Mesendoderm (in vitro differentiated cells): ENCODE measurements at regions not wholly inside any gene's neighbourhood (a gene's known extent, or its start where the extent isn't known, plus 50 kb on each side); places are given as distances from the start of the nearest gene placed in this dataset.

Experiments used
- DNase-seq: peaks from one replicate; pipeline ENCODE4 v3.0.0; 2013
- H2AK5ac ChIP-seq: 2 replicates; pipeline ENCODE4 v1.6.1; 2013; ENCODE audit warnings: low read length, inconsistent platforms
- H2BK120ac ChIP-seq: 2 replicates; pipeline ENCODE4 v1.6.1; 2013; ENCODE audit warnings: low read depth, mild to moderate bottlenecking, low read length, moderate library complexity, mixed read lengths
- H2BK15ac ChIP-seq: replicated peaks from 2 replicates; pipeline ENCODE4 v1.6.1; 2013; ENCODE audit warnings: low read depth, mild to moderate bottlenecking, moderate library complexity
- H2BK5ac ChIP-seq: 2 replicates; pipeline ENCODE4 v1.6.1; 2013; ENCODE audit warnings: low read length, inconsistent platforms
- H3K18ac ChIP-seq: 2 replicates; pipeline ENCODE4 v1.6.1; 2013; ENCODE audit warnings: mild to moderate bottlenecking, low read length, mixed read lengths
- H3K23ac ChIP-seq: one replicate; pipeline ENCODE4 v1.6.1; 2013; ENCODE audit warnings: low read length
- H3K27ac ChIP-seq: 2 replicates; pipeline ENCODE4 v1.5.1; 2013; ENCODE audit warnings: low read depth, mild to moderate bottlenecking, inconsistent platforms, low read length, moderate library complexity
- H3K27me3 ChIP-seq: 2 replicates; pipeline ENCODE4 v1.6.1; 2013; ENCODE audit warnings: low read length, control low read depth, mild to moderate bottlenecking, inconsistent platforms; ENCODE audit not compliant: insufficient read depth, poor library complexity
- H3K36me3 ChIP-seq: 2 replicates; pipeline ENCODE4 v1.6.1; 2013; ENCODE audit warnings: low read length, inconsistent platforms; ENCODE audit not compliant: control insufficient read depth, insufficient read depth
- H3K4ac ChIP-seq: one replicate; pipeline ENCODE4 v1.6.1; 2013; ENCODE audit warnings: low read depth, mild to moderate bottlenecking, low read length, moderate library complexity
- H3K4me1 ChIP-seq: 2 replicates; pipeline ENCODE4 v1.6.1; 2013; ENCODE audit warnings: low read depth, low read length, inconsistent platforms; ENCODE audit not compliant: control insufficient read depth
- H3K4me2 ChIP-seq: 2 replicates; pipeline ENCODE4 v1.6.1; 2013; ENCODE audit warnings: low read length
- H3K4me3 ChIP-seq: 2 replicates; pipeline ENCODE4 v1.5.1; 2013; ENCODE audit warnings: mild to moderate bottlenecking, low read length
- H3K56ac ChIP-seq: one replicate; pipeline ENCODE4 v1.6.1; 2013; ENCODE audit warnings: low read length
- H3K79me1 ChIP-seq: 2 replicates; pipeline ENCODE4 v1.6.1; 2013; ENCODE audit warnings: low read length, inconsistent platforms
- H3K79me2 ChIP-seq: 2 replicates; pipeline ENCODE4 v1.6.1; 2013; ENCODE audit warnings: mild to moderate bottlenecking, low read length; ENCODE audit not compliant: control insufficient read depth, insufficient read depth
- H3K9ac ChIP-seq: 2 replicates; pipeline ENCODE4 v1.6.1; 2013; ENCODE audit warnings: low read length, inconsistent platforms
- H4K5ac ChIP-seq: one replicate; pipeline ENCODE4 v1.6.1; 2013; ENCODE audit warnings: low read length
- H4K8ac ChIP-seq: one replicate; pipeline ENCODE4 v1.6.1; 2013; ENCODE audit warnings: low read depth, mild to moderate bottlenecking, control low read depth, low read length, moderate library complexity
- WGBS: extraction: QIAGEN DNeasy Blood & Tissue Kit; methylation state at CpG from one replicate; pipeline ENCODE4 v1.1.7; 2013; ENCODE audit warnings: low lambda C conversion rate, missing lambda C conversion rate; ENCODE audit not compliant: insufficient coverage; ENCODE audit errors: extremely low coverage; 5-methylcytosine and 5-hydroxymethylcytosine counted together

DNA sequence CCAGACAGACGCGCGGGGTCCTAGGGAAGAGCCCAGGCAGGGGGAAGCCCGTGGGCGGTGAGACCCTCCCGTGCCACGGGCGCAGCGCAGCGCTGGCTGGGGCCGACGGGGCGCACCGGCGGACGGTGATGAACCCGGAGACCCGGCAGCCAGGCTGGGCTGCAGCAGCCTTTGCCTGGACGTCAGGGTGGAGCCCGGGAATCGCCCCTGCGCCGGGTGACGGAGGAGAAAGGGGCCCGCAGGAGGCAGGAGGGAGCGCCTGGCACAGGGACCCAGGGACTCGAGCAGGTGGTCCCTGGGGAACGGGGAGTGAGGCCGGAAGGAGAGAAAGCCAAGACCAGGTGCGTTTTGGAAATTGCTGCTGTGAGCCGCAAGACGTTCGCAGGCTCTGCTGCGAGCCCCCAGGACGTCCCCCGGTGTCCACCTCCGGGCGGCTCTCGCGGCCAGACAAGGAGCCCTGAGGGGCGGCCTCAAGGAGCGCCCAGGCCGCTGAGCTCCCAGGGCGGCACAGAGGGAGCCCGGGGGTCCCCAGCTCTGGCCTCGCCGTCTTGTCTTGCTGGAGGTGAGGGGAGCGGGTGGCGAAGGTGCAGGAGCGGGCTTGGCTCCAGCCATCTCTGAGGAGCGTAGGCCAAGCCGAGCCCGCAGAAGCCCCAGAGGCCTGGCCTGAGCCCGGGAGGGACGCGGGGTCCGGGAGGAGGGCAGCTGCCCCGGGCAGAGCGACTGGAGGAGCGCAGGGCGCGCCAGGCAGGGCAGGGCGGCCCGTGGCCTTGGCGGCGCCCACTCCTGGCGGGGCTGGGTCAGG lies 191.2 kb upstream of the PDE10A start:
- no peak overlapping the region for H3K4ac ChIP-seq
- no peak overlapping the region for H2BK120ac ChIP-seq
- H3K79me2 ChIP-seq = no peaks in the 10 kb centered on the region
- peak overlapping the region; percentile 35 for H3K9ac ChIP-seq
- no peak overlapping the region for H3K27ac ChIP-seq
- H4K5ac ChIP-seq = no peak overlapping the region
- H3K79me1 ChIP-seq = no peaks in the 10 kb centered on the region
- WGBS = no CpG with 5 or more reads among the region's 67 CpGs
- H3K18ac ChIP-seq = no peak overlapping the region
- H3K56ac ChIP-seq = peak overlapping the region; percentile 62
- H3K36me3 ChIP-seq = no peaks in the 10 kb centered on the region
- DNase-seq = no peak
- H2BK5ac ChIP-seq = no peak overlapping the region
- no peak overlapping the region for H4K8ac ChIP-seq
- peak overlapping the region; percentile 51 for H3K4me2 ChIP-seq
- peak overlapping the region; percentile 20 for H3K4me3 ChIP-seq
- no peak overlapping the region for H3K23ac ChIP-seq
- no peak overlapping the region for H2AK5ac ChIP-seq
- H3K4me1 ChIP-seq = no peaks in the 10 kb centered on the region
- peaks cover 13% of the 10 kb centered on the region for H3K27me3 ChIP-seq
- no peak overlapping the region for H2BK15ac ChIP-seq

DNA sequence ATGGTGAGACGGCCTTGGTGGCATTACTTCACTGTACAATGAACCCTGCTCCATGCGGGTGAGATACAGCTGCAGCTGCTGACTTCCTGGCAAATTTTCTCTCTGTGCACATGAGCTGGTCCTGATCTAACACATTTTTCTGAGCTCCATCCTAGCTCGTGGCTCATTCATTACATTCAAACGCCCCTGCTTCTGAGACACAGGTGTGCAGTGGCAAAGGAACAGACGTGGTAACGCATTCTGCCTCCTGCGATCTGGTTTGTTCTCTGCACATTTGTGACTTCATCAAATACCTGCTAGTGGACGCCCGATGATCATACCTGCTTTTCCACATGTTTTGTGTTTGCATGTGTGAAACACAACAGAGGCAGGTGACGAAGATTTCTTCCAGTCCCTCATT lies 189.6 kb upstream of the PDE10A start:
- Histone ChIP-seq H3K79me2 (no peaks in the 10 kb centered on the region), H3K4me2 (no peak overlapping the region), H2BK120ac (no peak overlapping the region), H3K36me3 (no peaks in the 10 kb centered on the region), H3K4ac (no peak overlapping the region), H2BK15ac (no peak overlapping the region), H3K4me1 (no peaks in the 10 kb centered on the region), H3K18ac (no peak overlapping the region), H2AK5ac (no peak overlapping the region), H3K27me3 (peaks cover 13% of the 10 kb centered on the region), H3K79me1 (no peaks in the 10 kb centered on the region), H4K8ac (no peak overlapping the region), H2BK5ac (no peak overlapping the region), H3K9ac (no peak overlapping the region), H4K5ac (no peak overlapping the region), H3K56ac (no peak overlapping the region), H3K27ac (no peak overlapping the region), H3K4me3 (no peak overlapping the region), H3K23ac (peak overlapping the region; percentile 18)
- WGBS = no CpG with 5 or more reads among the region's 10 CpGs
- DNase-seq = no peak

DNA sequence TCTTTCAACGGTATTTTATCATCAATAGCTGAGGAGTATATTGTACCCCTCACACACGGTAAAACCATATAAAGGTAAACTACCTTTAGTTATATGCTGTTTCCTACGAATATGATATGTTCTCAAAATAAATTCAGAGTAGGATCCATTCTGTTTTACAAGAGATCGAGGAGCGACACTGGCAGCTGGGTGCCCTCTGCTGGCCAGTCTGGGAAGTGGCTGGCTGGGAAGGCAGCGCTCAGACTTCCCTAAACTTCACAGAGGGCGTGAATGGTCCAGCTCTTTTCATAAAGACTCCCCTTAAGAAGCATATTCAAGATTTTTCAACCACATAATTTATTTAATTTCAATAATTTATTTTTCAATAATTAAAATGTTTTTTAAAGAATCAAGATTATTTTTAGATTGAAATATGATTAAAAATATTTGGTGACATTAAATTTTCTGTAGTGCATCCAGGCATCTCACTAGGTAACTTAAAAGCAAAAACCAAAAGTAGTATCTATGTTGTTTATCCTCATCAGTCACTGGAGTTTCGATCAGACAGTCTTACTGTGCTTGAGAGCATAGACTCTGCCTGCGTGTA lies 187.5 kb upstream of the PDE10A start:
- Histone ChIP-seq H3K4me1 (no peaks in the 10 kb centered on the region), H3K56ac (no peak overlapping the region), H2BK5ac (no peak overlapping the region), H3K4me2 (no peak overlapping the region), H3K79me1 (no peaks in the 10 kb centered on the region), H3K4ac (no peak overlapping the region), H4K8ac (no peak overlapping the region), H3K27me3 (peaks cover 13% of the 10 kb centered on the region), H3K36me3 (no peaks in the 10 kb centered on the region), H3K23ac (no peak overlapping the region), H3K9ac (no peak overlapping the region), H3K27ac (no peak overlapping the region), H2BK15ac (no peak overlapping the region), H3K79me2 (no peaks in the 10 kb centered on the region), H4K5ac (no peak overlapping the region), H2BK120ac (no peak overlapping the region), H2AK5ac (no peak overlapping the region), H3K18ac (no peak overlapping the region), H3K4me3 (no peak overlapping the region)
- no CpG with 5 or more reads among the region's 9 CpGs for WGBS
- DNase-seq = peak; percentile 51

DNA sequence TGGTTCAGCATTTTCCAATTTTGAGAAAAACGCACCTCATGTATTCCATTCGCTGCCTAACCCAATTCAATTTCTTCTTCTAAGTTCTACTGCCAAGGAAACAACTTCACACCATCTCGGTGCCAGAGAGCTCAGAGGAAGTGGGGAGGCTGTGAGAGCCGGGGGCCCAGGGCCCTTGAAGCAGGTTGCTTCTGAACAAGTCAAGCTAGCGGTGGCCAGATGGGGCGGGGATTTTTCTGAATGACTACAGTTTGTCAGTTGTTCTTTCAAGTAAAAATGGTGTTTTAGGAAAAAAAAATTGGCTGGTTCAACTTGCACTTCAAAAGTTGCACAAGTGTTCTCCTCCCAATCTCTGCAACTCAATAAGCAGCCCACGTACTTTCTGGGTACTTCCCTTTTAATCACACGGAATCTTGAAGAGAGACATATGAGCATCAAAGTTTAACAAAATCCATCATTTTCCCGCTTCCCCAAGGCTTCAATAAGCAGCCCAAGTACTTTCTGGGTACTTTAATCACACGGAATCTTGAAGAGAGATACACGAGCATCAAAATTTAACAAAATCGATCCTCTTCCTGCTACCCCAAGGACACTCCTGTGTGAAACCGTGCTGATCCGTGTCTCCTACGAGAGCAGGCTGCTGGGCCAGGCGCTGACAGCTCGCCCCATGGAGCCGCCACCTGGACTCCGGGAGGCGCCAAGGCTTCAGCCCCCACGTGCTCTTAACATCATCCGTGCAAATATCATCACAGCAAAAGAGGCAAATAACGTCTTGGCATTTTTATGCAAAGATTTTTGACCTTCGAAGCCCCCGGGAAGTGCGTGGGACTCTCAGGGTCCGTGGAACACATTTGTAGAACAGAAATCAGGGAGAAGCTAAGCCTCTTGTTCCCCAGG lies 186.7 kb upstream of the PDE10A start:
- peaks cover 13% of the 10 kb centered on the region for H3K27me3 ChIP-seq
- no peak overlapping the region for H2BK5ac ChIP-seq
- H2AK5ac ChIP-seq = no peak overlapping the region
- H3K4me2 ChIP-seq = no peak overlapping the region
- no peak overlapping the region for H2BK15ac ChIP-seq
- H3K4me1 ChIP-seq = no peaks in the 10 kb centered on the region
- H4K5ac ChIP-seq = no peak overlapping the region
- H3K36me3 ChIP-seq = no peaks in the 10 kb centered on the region
- no peaks in the 10 kb centered on the region for H3K79me1 ChIP-seq
- no CpG with 5 or more reads among the region's 27 CpGs for WGBS
- peak overlapping the region; percentile 17 for H3K56ac ChIP-seq
- H3K4me3 ChIP-seq = no peak overlapping the region
- no peak overlapping the region for H3K23ac ChIP-seq
- no peak overlapping the region for H3K18ac ChIP-seq
- H2BK120ac ChIP-seq = no peak overlapping the region
- H3K79me2 ChIP-seq = no peaks in the 10 kb centered on the region
- DNase-seq = no peak
- H3K27ac ChIP-seq = no peak overlapping the region
- H4K8ac ChIP-seq = no peak overlapping the region
- no peak overlapping the region for H3K9ac ChIP-seq
- no peak overlapping the region for H3K4ac ChIP-seq

DNA sequence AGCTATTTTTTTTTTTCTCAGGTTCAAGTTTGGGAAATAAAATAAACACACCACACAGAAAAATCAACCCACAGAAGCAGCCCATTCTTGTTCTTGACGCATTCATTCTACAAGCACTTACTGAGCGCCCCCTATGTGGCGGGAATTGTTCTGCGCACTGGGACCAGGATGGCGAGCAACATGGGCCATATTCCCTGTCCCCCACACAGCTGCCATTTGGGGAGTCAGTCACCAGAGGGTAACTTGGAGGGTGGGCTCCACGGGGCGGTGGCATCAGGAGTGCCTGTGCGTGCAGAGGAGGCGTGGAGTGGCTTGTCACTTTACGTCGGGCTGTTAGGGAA lies 185.0 kb upstream of the PDE10A start:
- H3K23ac ChIP-seq = no peak overlapping the region
- H3K4me3 ChIP-seq = no peak overlapping the region
- no peak overlapping the region for H2AK5ac ChIP-seq
- no peak overlapping the region for H3K9ac ChIP-seq
- peaks cover 3% of the 10 kb centered on the region for H3K27me3 ChIP-seq
- H3K36me3 ChIP-seq = no peaks in the 10 kb centered on the region
- peak; percentile 42 for DNase-seq
- H3K18ac ChIP-seq = no peak overlapping the region
- H3K4ac ChIP-seq = no peak overlapping the region
- H2BK15ac ChIP-seq = no peak overlapping the region
- H2BK5ac ChIP-seq = no peak overlapping the region
- H3K27ac ChIP-seq = no peak overlapping the region
- no peaks in the 10 kb centered on the region for H3K79me1 ChIP-seq
- no peaks in the 10 kb centered on the region for H3K79me2 ChIP-seq
- H4K8ac ChIP-seq = no peak overlapping the region
- no peaks in the 10 kb centered on the region for H3K4me1 ChIP-seq
- WGBS = no CpG with 5 or more reads among the region's 11 CpGs
- no peak overlapping the region for H4K5ac ChIP-seq
- H3K56ac ChIP-seq = no peak overlapping the region
- H2BK120ac ChIP-seq = no peak overlapping the region
- no peak overlapping the region for H3K4me2 ChIP-seq
